ENCODE measurements at regions not wholly inside any gene's neighbourhood (a gene's known extent, or its start where the extent isn't known, plus 50 kb on each side); places are given as distances from the start of the nearest gene placed in this dataset.

DNA sequence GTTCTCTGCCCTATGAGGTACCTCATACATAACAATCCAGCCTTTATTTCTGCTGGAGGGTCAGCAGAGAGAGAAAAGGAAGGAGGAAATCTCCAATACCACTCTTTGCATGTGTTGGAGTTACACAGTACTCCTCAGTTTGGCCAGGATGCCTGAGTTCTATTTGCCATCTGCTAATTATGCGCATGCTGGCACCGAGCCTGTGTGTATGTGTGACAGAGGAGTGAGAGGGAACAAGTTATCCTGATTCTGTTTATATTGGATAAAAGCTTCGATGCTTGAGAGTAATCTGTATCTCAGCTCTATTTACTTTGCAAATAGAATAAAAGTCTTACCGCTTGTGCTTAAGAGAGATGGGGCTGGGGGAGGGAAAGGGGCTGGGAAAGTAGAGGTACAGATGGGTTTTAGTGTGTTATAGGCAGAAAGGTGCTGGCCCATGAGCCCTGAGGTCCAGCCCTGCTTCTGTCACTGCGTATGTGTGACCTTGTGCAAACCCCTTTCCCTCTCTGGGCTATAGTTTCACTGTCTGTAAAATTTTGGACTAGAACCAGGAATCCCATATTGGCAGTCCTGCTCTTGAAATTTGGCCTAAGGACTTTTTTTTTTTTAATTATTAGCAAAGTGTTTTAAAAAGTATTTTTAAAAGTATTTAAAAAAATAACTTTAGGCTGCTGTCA lies 54.5 kb upstream of the PLXNA2 start:
- no peak for DNase-seq (ENCODE audit: low read depth)

DNA sequence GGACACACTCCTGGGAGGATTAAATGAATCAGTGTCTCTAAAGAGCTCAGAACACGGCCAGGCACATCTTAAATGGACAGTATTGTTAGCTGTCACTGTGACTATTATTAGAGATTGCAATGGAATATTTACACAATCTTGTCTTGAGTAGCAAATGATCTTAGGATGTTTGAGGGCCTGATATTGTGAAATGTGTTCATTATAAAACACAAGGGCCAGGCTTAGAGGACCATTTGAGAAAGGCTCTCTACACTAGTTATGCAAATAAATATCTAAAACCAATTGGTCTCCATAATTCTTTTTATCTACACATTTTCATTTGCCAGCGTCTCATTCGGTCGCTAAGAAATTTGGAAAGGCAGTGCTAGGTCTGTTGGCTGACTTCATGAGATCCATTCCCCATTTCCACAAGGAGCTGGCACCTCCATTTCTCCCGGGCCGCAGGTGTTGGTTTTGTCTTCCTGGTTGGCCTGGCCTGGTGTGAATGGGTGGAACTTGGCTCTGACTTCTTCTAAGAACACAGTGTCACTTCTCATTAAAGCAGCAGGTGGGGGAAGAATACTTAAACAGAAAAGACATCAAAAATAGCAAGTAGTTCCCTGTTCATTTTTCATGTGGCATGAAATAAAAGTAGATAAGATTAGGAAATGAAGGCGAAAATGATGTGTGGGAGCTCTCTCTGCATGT lies 56.0 kb upstream of the PLXNA2 start:
- DNase-seq (ENCODE audit: low read depth), result no peak

DNA sequence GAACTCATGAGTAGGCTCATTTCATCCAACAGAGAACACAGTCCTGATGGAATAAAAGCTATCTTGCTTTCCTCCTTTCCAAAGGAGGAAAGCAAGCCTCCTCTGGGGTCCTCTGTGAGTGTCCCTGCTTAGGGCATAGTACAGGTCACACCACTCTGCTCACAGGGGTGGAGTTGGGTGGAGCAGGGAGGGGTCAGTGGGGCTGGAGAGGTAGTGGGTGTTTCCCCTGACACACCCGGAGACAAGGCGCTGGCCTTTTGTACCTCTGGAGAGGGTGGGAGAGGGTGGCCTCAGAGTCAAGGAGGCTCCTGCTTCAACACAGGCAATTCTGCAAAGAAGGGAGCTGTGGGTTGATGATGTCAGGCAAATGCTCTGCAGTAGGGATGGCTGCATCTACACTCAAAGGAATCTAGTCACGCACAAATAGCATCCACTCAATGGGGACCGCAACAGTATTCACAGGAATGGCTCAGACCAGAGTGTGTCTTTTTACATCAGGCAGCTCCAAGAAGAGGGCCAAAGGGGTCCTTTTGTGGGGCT lies 58.6 kb upstream of the PLXNA2 start:
- DNase-seq (ENCODE audit: low read depth), result no peak

DNA sequence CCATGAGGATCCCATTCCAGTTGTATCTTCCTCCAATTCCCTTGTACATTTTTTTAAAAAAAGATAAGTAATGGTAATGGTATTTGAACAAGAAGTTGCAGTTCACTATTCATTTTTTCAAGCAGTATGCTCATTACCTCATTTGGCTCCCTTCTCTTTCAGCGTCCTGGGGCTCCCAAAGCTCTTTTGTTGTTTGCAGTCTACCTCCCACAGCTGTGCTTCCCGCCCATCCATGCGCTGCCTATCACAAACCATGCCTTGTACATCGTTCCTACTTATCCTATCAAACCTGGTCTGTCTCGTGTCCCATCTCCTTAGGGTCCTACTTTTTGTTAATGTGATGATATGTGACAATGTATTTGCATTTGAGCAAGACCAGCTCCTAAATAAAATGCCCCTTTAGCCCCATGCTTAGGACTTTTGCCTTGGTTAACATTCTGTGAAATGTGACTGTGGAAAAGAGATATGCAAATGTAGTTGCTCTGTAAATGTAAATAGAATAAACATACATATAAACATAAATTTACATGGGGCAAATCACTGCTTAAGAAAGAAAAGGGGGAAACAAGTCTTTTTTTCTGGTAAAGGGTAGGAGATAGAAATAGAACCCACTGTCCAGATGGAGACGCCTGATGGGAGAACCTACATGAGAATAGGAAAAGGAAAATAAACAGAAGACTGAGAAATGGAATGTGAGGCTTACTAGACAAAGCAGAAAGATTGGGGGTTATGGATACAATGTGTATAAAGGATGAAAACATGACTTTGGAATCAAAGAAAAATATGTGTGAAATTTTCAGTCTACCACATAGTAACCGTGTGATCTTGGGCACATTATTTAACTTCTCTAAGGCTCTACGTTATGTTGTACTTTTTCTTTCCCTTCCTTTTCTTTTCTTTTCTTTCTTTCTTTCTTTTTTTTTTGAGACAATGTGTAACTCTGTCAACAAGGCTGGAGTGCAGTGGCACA lies 59.8 kb upstream of the PLXNA2 start:
- DNase-seq (ENCODE audit: low read depth), result no peak

DNA sequence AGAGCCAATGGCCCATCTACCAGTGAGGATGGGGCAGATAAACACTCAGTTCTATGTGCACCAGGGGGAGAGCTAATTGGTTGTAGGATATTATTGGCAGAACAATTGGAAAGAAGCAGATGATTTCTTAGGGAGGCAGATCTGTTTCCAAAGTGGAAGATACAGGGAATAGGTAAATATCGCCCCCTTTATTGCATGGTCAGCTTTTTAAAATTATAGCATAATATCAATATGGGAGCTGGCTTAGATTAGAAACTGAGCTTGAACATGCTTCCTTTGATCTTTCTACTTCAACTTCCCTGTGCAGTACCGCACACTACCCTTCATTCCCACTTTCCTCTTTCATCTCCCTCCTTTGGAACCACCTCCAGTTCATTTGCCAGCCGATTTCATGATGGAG lies 64.0 kb upstream of the PLXNA2 start:
- DNase-seq (ENCODE audit: low read depth), result no peak

DNA sequence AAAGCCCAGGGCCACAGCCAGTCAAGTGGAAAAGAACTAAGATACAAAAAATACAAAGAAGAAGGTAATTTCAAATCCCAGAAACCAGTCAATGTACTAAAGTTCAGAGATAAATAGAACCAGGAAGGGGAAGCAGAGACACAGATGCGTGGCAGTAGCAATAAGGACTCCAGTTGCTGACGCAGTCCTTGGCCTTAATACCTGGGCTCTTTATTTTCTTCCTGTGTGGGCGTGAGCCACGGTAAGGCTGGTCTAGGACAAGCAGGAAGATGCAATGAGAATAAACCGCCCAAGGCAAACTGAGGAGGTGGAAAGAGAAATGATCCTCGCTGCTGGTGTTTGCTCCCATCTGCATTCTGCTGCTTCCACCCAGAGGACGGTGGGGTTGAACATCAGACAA lies 65.6 kb upstream of the PLXNA2 start:
- DNase-seq (ENCODE audit: low read depth), result no peak

DNA sequence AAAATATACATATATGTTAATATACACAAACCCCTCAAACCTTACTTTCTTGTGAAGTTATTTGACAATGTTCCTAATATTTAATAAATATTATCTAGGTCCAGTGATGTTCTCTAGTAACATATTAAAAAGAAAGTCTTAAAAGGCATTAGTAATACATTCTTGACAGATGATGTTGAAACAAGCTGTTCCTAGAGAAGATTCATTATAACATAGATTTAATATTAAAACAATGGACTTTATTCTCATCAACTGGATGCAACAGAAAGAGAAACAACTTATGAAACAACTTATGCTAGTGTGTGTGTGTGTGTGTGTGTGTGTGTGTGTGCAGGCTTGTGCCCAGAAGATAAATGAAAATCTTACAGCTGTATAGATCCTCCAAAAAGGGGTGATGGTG lies 68.5 kb upstream of the PLXNA2 start:
- no peak for DNase-seq (ENCODE audit: low read depth)

DNA sequence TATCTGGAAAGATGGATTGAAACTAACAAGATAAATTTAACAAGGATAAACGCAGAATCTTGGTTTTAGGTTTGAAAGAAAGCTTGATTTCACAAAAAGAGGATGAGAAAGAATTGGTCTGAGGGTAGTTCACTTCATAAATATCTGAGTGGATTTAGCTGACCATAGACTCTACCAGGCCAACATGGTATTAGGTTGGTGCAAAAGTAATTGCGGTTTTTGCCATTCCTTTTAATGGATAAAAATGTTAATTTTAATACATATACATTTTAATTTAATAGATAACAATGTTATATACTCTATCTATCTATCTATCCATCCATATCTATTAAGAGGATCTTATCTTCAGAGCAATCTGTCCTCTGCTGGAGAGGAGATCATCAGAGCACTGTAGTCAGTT lies 70.2 kb upstream of the PLXNA2 start:
- DNase-seq (ENCODE audit: low read depth), result no peak

DNA sequence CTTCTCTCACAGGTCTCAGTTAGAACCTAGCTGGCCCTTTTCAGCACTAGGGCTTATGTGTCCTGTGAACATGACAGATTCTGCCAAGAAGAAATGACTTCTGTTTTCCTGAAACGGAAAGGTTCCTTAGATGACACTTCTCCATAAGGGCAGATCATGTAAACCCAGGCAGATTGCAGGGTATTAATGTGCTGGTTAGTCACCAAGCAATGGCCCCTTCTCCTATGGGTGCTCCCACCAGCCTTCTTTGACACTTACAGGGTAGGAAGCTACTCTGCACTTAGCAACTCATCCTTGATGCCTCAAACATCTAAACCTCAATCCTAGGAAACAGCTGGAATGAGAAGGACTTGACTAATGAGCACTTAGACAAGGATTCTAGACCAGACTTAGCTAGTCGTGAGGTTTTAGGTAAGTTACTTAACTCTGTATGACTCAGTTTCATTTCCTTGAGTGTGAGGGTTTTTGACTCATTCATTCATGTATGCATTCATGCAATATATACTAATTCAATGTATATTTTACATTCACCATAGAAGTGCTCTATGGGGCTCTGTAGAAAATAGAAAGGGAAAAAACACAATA lies 74.1 kb upstream of the PLXNA2 start:
- no peak for DNase-seq (ENCODE audit: low read depth)

DNA sequence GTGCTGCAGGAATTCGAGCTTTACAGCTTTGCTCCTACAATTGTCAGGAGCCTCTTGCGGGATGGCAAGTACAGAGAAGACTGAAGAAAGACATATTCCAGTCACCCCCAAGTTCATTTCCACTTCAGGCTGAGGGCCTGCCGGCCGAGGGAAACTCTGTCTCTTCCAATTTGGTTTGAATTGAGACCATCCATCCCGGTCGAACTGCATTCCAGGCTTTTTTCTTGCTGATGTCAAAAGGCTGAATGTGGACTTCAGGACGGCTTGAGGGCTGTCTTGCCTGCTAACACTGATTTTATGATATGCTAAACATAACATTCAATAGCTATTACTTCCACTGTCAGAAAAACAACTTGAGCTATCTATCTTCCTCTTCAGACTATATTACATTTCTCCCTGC lies 79.8 kb upstream of the PLXNA2 start:
- no peak for DNase-seq (ENCODE audit: low read depth)

DNA sequence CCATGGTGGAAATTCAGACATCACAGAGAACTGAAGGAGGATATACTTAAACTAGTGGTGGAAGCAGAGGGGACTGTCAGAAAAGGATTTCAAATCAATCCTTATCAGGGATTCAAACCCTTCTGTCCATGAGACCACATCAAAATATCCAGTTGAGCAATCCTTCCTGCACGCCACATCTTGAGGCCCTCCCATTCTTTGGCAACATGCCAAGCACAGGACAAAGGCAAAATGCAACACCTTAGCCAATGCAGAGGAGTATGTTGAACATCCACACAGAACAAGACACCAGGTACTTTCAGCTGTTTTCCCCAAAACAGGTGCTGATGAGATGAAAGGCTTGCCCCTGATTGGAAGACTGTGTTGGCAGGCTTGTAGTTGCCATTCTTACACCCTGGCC lies 81.8 kb upstream of the PLXNA2 start:
- DNase-seq (ENCODE audit: low read depth), result no peak

DNA sequence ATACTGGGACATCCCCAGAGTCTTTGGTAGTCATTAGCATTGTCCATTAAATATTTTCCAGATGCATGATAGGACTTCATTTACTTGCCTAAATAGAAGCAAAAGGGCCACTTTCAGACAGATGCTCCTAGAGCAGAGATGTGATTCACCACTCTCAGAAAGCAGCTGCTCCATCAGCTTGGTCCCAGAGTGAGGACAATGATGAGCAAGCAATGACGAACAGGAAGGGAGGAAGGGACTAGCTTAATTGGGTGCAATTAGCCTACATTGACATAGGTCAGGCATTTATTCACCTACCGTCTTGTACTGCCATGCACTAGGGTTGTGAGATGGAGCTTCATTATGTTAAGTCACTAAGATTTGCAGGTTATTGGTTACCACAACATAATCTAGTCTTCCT lies 85.1 kb upstream of the PLXNA2 start:
- no peak for DNase-seq (ENCODE audit: low read depth)

DNA sequence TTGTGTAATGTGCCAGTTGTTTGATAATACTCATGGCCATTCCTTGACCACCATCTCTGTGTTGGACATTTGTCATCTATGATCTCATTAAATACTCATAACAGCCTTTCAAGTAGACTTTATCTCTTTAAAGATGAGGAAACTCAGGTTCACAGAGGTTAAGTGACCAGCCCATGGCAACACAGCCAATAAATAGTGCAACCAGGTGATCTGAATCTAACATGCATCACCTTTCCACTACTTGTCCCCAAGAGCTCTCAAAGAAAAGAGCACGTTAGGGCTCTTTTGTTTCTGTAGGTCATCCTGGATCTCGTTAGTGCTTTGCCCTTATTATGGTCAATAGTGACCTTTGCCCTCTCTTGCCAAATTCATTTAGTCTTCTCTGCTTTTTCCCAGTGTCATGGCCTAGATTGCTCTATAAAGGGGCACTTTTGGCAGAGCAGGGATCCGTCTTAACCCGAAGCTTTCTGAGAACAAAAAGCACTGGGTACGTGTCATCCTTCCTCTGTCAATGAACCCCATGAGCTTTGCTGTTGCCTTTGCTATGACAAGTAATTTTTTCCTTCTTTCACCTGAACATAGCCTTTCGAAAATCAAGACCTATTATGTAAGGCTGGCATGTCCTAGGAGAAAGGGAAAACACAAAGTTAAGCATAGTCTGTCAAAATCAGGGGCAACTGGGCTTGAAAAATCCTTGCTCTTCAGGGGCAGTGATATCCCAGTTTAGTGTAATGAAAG lies 88.0 kb upstream of the PLXNA2 start:
- DNase-seq (ENCODE audit: low read depth), result no peak

DNA sequence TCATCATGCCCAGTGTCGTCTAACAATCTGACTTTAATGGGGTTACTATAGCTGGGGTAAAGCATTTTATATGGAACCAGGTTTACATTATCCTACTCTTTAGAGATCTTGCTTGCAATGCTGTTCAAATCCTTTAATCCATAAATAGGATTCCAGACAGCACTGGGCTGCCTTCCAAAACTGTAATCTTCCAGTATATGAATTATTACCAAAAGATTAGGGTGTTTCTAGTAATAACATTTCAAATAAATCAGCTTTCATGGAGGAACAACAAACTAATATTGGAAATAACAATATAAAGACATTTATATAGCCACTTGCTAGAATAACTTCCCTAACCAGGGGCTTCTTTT lies 88.6 kb upstream of the PLXNA2 start:
- DNase-seq (ENCODE audit: low read depth), result no peak

DNA sequence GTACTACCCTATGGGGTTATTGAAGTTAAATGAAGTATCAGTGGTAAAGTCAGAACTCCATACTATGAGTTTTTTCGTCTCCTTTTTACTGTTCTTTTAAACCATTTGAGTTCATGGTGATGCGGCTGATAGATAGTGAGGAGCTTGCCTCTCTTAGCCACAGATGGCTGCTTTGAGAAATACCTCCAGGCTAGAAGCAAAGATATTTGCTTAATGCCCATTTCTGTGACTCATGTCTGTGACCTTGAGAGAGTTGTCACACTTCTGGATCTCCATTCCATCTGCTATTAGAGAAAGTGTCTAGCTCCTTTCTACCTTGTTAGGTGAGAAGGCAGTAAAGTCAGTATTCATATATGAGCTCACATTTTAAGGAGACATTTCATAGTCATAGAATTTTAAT lies 89.5 kb upstream of the PLXNA2 start:
- no peak for DNase-seq (ENCODE audit: low read depth)

DNA sequence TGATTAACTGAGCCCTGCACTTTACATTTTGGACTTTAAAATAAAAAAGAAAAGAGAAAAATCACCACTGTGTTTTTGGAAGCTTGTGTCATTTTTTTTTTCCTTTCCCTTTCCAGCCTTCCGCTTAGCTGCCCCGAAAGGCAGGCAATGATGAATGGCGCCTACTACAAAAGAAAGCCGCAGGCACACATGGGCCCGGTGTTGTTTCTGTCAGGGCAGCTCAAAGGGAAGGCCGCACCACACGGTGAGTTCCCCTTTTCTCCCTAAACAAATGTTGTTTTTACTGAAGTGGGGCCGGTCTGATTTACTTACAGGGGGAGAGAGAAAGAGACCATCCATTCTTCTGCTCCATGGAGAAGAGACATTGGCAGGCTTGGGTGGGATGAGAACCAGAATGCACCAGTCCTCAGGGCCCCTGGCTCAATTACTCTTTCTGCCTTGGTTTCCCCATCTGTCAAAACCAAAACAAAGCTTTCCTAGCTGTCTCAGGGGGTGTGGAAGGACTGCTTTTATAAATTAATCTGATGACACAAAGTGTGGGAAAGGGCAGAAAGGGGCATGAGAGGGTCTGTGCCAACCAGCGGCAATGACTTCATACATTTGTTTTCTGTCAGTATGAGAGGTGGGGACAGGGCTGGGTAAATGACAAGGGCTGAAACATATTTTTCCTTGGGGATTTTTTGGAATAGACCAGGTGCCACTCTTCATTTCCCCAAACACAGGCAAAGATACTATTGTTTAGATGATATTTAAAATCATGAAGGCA lies 91.4 kb upstream of the PLXNA2 start:
- DNase-seq (ENCODE audit: low read depth), result no peak

DNA sequence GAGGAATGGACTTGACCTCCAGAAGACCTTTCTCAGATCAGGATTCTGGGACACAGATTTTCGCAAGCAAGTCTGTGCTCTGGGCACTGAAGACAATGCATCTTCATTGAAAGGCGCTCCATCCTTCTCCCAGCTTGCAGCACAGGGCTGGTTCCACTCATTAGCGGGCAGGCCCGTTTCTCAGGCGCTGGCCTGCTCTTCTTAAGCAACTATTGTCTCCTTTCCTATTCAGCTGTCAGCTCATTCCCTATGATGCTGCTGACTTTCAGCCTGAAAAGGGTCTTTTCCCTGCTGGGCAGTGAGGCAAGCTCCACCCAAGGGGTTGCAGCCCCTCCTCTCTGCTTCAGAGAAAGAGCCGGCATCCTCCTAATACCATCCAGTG lies 91.9 kb upstream of the PLXNA2 start:
- no peak for DNase-seq (ENCODE audit: low read depth)

DNA sequence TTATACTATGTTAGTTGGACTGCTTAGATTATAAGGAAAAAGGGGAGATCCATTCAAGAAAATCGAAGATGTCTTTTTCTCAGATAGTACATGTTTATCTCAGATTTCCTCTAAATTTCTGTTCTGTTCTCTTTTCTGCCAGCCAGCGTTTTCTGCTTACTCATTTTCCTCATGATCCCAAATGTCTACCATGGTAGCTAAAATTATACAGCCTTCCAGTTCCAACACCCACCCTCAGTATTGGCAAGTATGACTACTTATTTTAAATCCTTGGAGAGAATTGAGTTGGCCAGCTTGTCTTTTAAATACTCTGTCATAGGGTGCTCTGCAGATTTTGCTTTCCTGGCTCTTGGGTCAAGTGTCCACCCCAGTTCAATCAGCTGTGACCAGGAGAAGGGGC lies 95.7 kb upstream of the PLXNA2 start:
- no peak for DNase-seq (ENCODE audit: low read depth)

DNA sequence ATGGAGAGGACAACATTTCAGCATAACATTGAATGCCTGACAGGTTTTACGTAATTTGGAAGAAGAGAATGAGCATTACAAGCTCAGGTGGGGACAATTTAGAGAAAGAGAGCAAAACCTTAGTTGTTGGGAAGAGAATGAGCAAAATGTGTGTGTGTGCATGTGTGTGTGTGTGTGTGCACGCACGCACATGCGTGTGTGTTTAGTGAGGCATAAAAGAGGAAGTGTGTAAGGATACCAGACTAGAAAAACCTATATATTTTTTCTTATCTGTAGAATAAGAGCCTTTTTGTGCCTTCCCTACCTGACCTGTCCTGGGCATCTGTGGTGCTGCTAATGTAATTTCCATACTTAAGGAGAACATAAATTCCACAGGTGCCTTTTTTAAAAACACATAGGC lies 99.0 kb upstream of the PLXNA2 start:
- DNase-seq (ENCODE audit: low read depth), result no peak

DNA sequence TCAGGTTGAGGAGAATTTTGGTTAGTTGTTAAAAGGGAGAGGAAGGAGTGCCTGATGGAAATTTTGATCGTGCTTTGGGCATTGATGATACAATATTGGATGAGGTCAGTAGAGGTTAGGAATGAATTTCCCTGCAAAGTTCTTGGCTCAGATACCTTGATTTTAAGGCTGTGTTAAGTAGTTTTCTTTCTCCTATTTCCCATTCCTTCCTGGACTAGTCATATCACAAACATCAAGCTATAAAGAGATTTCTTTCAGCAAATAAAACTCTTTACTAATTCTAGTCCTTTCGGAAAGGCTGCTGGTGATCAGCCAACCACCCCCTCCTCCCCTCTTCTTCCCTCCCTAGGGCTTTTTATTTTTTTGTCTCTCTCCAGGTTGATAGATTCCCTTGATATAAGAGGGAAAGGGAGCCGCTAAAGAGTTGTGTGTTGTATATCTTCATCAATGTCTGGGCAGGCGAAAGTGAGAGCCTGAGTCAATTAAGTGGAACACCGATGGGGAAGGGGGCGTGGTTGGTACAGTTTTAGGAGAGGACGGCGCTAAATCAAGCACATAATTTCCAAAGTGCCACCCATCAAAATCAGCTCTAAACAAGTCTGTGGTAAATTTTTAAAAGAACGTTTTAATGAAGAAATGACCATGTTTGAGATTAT lies 100.1 kb upstream of the PLXNA2 start:
- DNase-seq (ENCODE audit: low read depth), result no peak
